PC-9 (cell line): ENCODE measurements at regions not wholly inside any gene's neighbourhood (a gene's known extent, or its start where the extent isn't known, plus 50 kb on each side); places are given as distances from the start of the nearest gene placed in this dataset.

ENCODE experiments used
- BruUV-seq: library from RNA; stranded (reverse); fragments of 400-500 nt; replicated peaks from 2 replicates; lab custom pipeline; 2021; lab: Mats Ljungman, UMichigan
- CTCF ChIA-PET: fragments of 300-600 bp; sonication (Branson Sonifier 250); formaldehyde crosslinking; loops from one replicate; lab custom pipeline; 2022; ENCODE audit warnings: antibody characterized with exemption; lab: Charles Lee
- POLR2A ChIA-PET: fragments of 300-600 bp; sonication (Branson Sonifier 250); formaldehyde crosslinking; loops from one replicate; lab custom pipeline; 2022; ENCODE audit warnings: antibody characterized with exemption; ENCODE audit not compliant: unreplicated experiment; lab: Charles Lee
- DNase-seq, 2 experiments: peaks; one replicate each; pipeline versions ENCODE4 v3.0.0 to v3.0.0-alpha.2; 2015 to 2022; ENCODE audit warnings: mixed read lengths in 1 of 2
- H2AFZ ChIP-seq: fragments of 200-600 bp; sonication (generic); 2 replicates; pipeline ENCODE4 v1.8.1; 2017; ENCODE audit warnings: antibody characterized with exemption
- H3F3A ChIP-seq: fragments of 200-600 bp; sonication (generic); 2 replicates; pipeline ENCODE4 v1.8.1; 2017; ENCODE audit warnings: antibody characterized with exemption, mild to moderate bottlenecking, low read depth; ENCODE audit not compliant: insufficient read depth
- H3K27ac ChIP-seq: fragments of 200-600 bp; sonication (generic); 2 replicates; pipeline ENCODE4 v1.6.1; 2016; ENCODE audit warnings: mixed run types
- H3K27me3 ChIP-seq: fragments of 200-600 bp; sonication (generic); 2 replicates; pipeline ENCODE4 v1.6.1; 2016; ENCODE audit warnings: low read depth, mixed run types; ENCODE audit not compliant: insufficient read depth
- H3K36me3 ChIP-seq: fragments of 200-600 bp; sonication (generic); 2 replicates; pipeline ENCODE4 v1.6.1; 2016; ENCODE audit warnings: low read depth, mixed run types
- H3K4me1 ChIP-seq: fragments of 200-600 bp; sonication (generic); replicated peaks from 2 replicates; pipeline ENCODE4 v1.6.1; 2016; ENCODE audit warnings: mixed run types; ENCODE audit not compliant: insufficient read depth
- H3K4me2 ChIP-seq: fragments of 200-600 bp; sonication (generic); 2 replicates; pipeline ENCODE4 v1.6.1; 2017; ENCODE audit warnings: mixed run types
- H3K4me3 ChIP-seq: fragments of 200-600 bp; sonication (generic); 2 replicates; pipeline ENCODE4 v1.6.1; 2016; ENCODE audit warnings: mixed run types
- H3K79me2 ChIP-seq: fragments of 200-600 bp; sonication (generic); 2 replicates; pipeline ENCODE4 v1.6.1; 2017; ENCODE audit warnings: low read depth, mixed run types
- H3K9me2 ChIP-seq: fragments of 200-600 bp; sonication (generic); 2 replicates; pipeline ENCODE4 v1.8.1; 2017; ENCODE audit warnings: mild to moderate bottlenecking; ENCODE audit not compliant: insufficient read depth
- H3K9me3 ChIP-seq: fragments of 200-600 bp; sonication (generic); 2 replicates; pipeline ENCODE4 v1.8.1; 2016; ENCODE audit warnings: low read depth; ENCODE audit not compliant: insufficient read depth
- H4K20me1 ChIP-seq: fragments of 200-600 bp; sonication (generic); 2 replicates; pipeline ENCODE4 v1.8.1; 2017; ENCODE audit not compliant: insufficient read depth
- EZH2 ChIP-seq: fragments of 200-600 bp; sonication (generic); IDR thresholded peaks from 2 replicates; pipeline ENCODE4 v1.8.0; 2017; ENCODE audit warnings: antibody characterized with exemption, low read depth
- intact Hi-C: fragments of 100-400 bp; cut with micrococcal nuclease; formaldehyde crosslinking; loops from one replicate; pipeline ENCODE4 v1.10.0; 2022; ENCODE audit not compliant: unreplicated experiment
- TF ChIP-seq, protein P1 (sequence below): fragments of 200-600 bp; sonication (generic); conservative IDR thresholded peaks from 2 replicates; pipeline ENCODE4 v1.6.1; 2017; ENCODE audit warnings: mixed run types, antibody characterized with exemption, mild to moderate bottlenecking, moderate library complexity

- POLR2A ChIA-PET, result no interaction called here
Measured at GRCh38 chr5:74027732-74028338, 401.8 kb downstream of the ARHGEF28 start.

GRCh38 chr5:74026310-74026709 lies 400.3 kb downstream of the ARHGEF28 start:
- intact Hi-C loops, result no loop called here
- Histone ChIP-seq H3K9me3 (no peaks in the 10 kb centered on the region), H3K4me2 (no peak overlapping the region), H2AFZ (no peak overlapping the region), H3K9me2 (no peaks in the 10 kb centered on the region), H3K27ac (no peak overlapping the region), H3K4me1 (peaks cover 9% of the 10 kb centered on the region; the same call in 1 of the 2 replicates), H3K4me3 (no peak overlapping the region), H3K79me2 (no peaks in the 10 kb centered on the region), H3K27me3 (no peaks in the 10 kb centered on the region), H3K36me3 (no peaks in the 10 kb centered on the region), H4K20me1 (no peaks in the 10 kb centered on the region), H3F3A (no peaks in the 10 kb centered on the region)
- no peak for TF ChIP-seq EZH2
- TF ChIP-seq, protein P1, sequence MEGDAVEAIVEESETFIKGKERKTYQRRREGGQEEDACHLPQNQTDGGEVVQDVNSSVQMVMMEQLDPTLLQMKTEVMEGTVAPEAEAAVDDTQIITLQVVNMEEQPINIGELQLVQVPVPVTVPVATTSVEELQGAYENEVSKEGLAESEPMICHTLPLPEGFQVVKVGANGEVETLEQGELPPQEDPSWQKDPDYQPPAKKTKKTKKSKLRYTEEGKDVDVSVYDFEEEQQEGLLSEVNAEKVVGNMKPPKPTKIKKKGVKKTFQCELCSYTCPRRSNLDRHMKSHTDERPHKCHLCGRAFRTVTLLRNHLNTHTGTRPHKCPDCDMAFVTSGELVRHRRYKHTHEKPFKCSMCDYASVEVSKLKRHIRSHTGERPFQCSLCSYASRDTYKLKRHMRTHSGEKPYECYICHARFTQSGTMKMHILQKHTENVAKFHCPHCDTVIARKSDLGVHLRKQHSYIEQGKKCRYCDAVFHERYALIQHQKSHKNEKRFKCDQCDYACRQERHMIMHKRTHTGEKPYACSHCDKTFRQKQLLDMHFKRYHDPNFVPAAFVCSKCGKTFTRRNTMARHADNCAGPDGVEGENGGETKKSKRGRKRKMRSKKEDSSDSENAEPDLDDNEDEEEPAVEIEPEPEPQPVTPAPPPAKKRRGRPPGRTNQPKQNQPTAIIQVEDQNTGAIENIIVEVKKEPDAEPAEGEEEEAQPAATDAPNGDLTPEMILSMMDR, result no peak
- ChIA-PET POLR2A (no interaction called here), CTCF (no interaction called here)
- DNase-seq, result no peak
- no TSS peak for BruUV-seq

More at GRCh38 chr5:74027732-74028338, 401.8 kb downstream of the ARHGEF28 start:
- peak in 1 of 2 experiments; percentile 40 for DNase-seq
- Histone ChIP-seq H3K9me2 (no peaks in the 10 kb centered on the region), H3F3A (no peaks in the 10 kb centered on the region), H3K27me3 (no peaks in the 10 kb centered on the region), H3K27ac (no peak overlapping the region), H3K36me3 (no peaks in the 10 kb centered on the region), H3K9me3 (no peaks in the 10 kb centered on the region), H2AFZ (no peak overlapping the region), H3K79me2 (no peaks in the 10 kb centered on the region), H3K4me3 (no peak overlapping the region), H4K20me1 (no peaks in the 10 kb centered on the region), H3K4me2 (no peak overlapping the region), H3K4me1 (peaks cover 9% of the 10 kb centered on the region; the same call in 1 of the 2 replicates)
- TF ChIP-seq, protein P1, result no peak
- TF ChIP-seq EZH2, result no peak
- intact Hi-C loops, result no loop called here
- CTCF ChIA-PET, result no interaction called here
- no TSS peak for BruUV-seq

GRCh38 chr5:74021126-74021525 lies 395.1 kb downstream of the ARHGEF28 start:
- no TSS peak for BruUV-seq
- Histone ChIP-seq H3K27me3 (no peaks in the 10 kb centered on the region), H3K9me2 (no peaks in the 10 kb centered on the region), H2AFZ (no peak overlapping the region), H3K27ac (no peak overlapping the region), H4K20me1 (no peaks in the 10 kb centered on the region), H3K4me2 (no peak overlapping the region), H3K4me3 (no peak overlapping the region), H3K79me2 (no peaks in the 10 kb centered on the region), H3K36me3 (no peaks in the 10 kb centered on the region), H3K9me3 (no peaks in the 10 kb centered on the region), H3K4me1 (peaks cover 24% of the 10 kb centered on the region), H3F3A (peaks cover 20% of the 10 kb centered on the region; the same call in 1 of the 2 replicates)
- ChIA-PET CTCF (no interaction called here), POLR2A (interaction anchor here (0.6 kb wide), 1 partner anchor 557 kb away, joined by 3 read pairs; no protein-coding TSS in a partner anchor)
- intact Hi-C loops, result no loop called here
- DNase-seq, result no peak
- TF ChIP-seq EZH2, result no peak
- TF ChIP-seq, protein P1, result no peak
